ENCODE measurements at regions not wholly inside any gene's neighbourhood (a gene's known extent, or its start where the extent isn't known, plus 50 kb on each side); places are given as distances from the start of the nearest gene placed in this dataset.

GRCh38 chr17:79242393-79242792 is 167.8 kb downstream of the ENGASE start:
- Histone ChIP-seq H3K36me3 (ENCODE audit: control insufficient read depth in 2 of 2, extremely low read depth in 1 of 2, insufficient read depth in 2 of 2, low read length in 2 of 2) (no peaks in the 10 kb centered on the region), H3K27me3 (ENCODE audit: control insufficient read depth in 2 of 2, insufficient read depth in 2 of 2, low read length in 2 of 2) (no peaks in the 10 kb centered on the region), H2AFZ (ENCODE audit: low read depth, low read length) (no peak overlapping the region), H3K4me3 (replicated peaks in 1 of 3; ENCODE audit: insufficient read depth in 1 of 3, low read depth in 1 of 3, low read length in 3 of 3) (no peak overlapping the region), H3K79me2 (ENCODE audit: control insufficient read depth, insufficient read depth, low read length) (no peaks in the 10 kb centered on the region), H3K4me2 (ENCODE audit: insufficient read depth, low read length) (no peak overlapping the region), H3K9me3 (replicated peaks; ENCODE audit: control insufficient read depth, insufficient read depth, low read length) (no peaks in the 10 kb centered on the region), H3K9ac (replicated peaks; ENCODE audit: extremely low read depth, insufficient read depth, low read length) (no peak overlapping the region), H3K9me1 (replicated peaks; ENCODE audit: control insufficient read depth, extremely low read depth, insufficient read depth, low read length) (no peaks in the 10 kb centered on the region), H3K27ac (ENCODE audit: insufficient read depth, low read depth, low read length) (no peak overlapping the region), H4K20me1 (replicated peaks; ENCODE audit: control insufficient read depth, extremely low read depth, insufficient read depth, low read length) (no peaks in the 10 kb centered on the region), H3K4me1 (ENCODE audit: control insufficient read depth, extremely low read depth, insufficient read depth, low read length) (no peaks in the 10 kb centered on the region)
- FAIRE-seq (no peak), DNase-seq (ENCODE audit: low read depth, low spot score) (no peak)
- ChIA-PET POLR2A (no interaction called here), CTCF (no interaction called here)
- dilution Hi-C loops (cut with MboI; ENCODE audit: extremely low pct_ligation_motif_present, low sequenced_read_pairs): no loop called here
- intact Hi-C loops (cut with micrococcal nuclease): no loop called here
- BruUV-seq (replicated peaks): no TSS peak
- no peak for TF ChIP-seq MAX (IDR thresholded peaks at IDR 0.05; ENCODE audit: insufficient read depth, insufficient read length)
- TF ChIP-seq CTCF (IDR thresholded peaks at IDR 0.05; ENCODE audit: extremely low read depth in 1 of 2, insufficient read depth in 1 of 2, low read depth in 1 of 2, low read length in 2 of 2): no peak
- TF ChIP-seq POLR2A (IDR thresholded peaks at IDR 0.05; ENCODE audit: low read depth, low read length): no peak
- TF ChIP-seq JUN (IDR thresholded peaks at IDR 0.05; ENCODE audit: borderline replicate concordance, insufficient read depth, insufficient read length, low read depth): no peak
- TF ChIP-seq EZH2 (IDR thresholded peaks at IDR 0.05; ENCODE audit: borderline replicate concordance, low read depth, low read length, severe bottlenecking): no peak
- TF ChIP-seq POLR2AphosphoS5 (IDR thresholded peaks at IDR 0.05; ENCODE audit: insufficient read depth, low read depth, low read length): no peak
- no peak for TF ChIP-seq MYC (IDR thresholded peaks at IDR 0.05; ENCODE audit: low read depth, low read length)
- TF ChIP-seq FOS (IDR thresholded peaks at IDR 0.05; ENCODE audit: borderline replicate concordance, insufficient read depth, low read length): no peak
- TF ChIP-seq GATA2 (IDR thresholded peaks at IDR 0.05; ENCODE audit: insufficient read depth, insufficient read length, low read depth, low read length): no peak
